Cardiac septum (tissue), 1 donor: ENCODE measurements at regions not wholly inside any gene's neighbourhood (a gene's known extent, or its start where the extent isn't known, plus 50 kb on each side); places are given as distances from the start of the nearest gene placed in this dataset.

ENCODE experiments used
- DNase-seq: peaks from one replicate; pipeline ENCODE4 v3.0.0-alpha.2; 2020; ENCODE audit warnings: low spot score
- intact Hi-C: fragments of 100-400 bp; cut with DNase I; formaldehyde crosslinking; loops from one replicate; pipeline ENCODE4 v1.14.0; 2022
- donor health status: DM: no; HTN: no; CAD: no.

- no peak for DNase-seq
These were observed 180.7 kb downstream of the GASK1B start for GRCh38 chr4:157992038-157992705.

DNA sequence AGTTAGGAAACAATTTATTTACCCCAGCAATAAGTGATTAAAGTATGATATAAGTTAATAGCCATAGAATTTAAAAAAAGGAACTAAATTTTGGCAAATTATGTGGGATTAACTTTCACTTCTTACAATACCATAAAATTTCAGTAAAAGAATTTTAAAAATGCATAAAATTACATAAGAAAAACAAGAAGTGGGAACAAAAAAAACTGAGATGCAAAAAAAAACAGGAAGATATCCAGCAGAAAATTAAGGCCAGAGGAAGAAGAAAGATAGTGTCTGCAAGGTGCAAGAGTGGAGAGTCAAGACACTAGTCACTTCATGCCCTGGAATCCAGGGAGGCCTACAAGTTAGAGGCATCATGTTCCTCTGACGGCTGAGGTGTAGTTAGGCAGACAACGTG, 184.2 kb downstream of the GASK1B start:
- intact Hi-C loops, result no loop called here
- no peak for DNase-seq

More at GRCh38 chr4:157992038-157992705, 180.7 kb downstream of the GASK1B start:
- intact Hi-C loops, result loop anchor here (1.0 to 10.0 kb wide), 3 partner anchors 179 to 643 kb away; no protein-coding TSS in a partner anchor

- intact Hi-C loops, result no loop called here
- DNase-seq, result no peak
These were observed 188.4 kb downstream of the GASK1B start for GRCh38 chr4:157984285-157984911.

DNA sequence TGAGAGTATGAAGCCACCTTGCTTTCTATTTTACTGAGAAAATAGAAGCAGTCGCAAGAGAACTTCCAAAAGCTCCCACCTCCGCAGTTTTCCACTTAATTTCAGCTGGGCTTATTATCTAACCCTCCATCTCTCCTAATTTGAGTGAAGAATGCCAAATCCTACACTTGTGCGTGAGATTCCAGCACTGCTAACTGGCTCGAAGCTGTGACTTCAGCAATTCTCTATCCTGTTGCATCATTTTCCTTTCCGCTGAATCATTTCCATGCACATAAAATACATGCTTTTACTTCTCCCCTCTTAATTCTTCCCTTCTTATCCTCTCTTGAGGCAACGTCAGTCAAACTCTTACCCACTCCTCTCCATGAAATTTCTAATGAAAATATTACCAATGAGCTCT, 189.5 kb downstream of the GASK1B start:
- intact Hi-C loops, result no loop called here
- no peak for DNase-seq

DNA sequence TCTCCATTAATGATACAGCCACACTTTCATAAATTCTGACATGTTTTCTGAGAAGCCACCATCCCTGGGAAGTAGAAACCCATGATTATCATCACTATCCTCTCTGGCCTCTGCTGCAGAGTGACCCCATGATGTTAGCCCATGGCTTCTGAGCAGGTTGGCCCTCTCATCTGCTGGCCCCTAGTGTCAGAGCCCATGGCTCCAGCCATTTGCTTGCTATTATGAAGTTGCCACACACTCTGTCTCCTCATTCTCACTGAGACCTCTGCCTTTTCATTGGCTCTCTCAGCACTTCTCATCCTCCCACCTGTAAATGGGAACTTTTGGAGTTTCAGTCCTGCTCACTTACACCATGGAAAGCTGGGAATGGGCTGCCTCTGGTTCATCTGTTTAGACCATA, 192.7 kb downstream of the GASK1B start:
- intact Hi-C loops, result no loop called here
- DNase-seq, result no peak

GRCh38 chr4:157978680-157979361, 194.0 kb downstream of the GASK1B start:
- no peak for DNase-seq
- intact Hi-C loops, result loop anchor here (5.0 kb wide), 2 partner anchors 762 to 1507 kb away; no protein-coding TSS in a partner anchor

DNA sequence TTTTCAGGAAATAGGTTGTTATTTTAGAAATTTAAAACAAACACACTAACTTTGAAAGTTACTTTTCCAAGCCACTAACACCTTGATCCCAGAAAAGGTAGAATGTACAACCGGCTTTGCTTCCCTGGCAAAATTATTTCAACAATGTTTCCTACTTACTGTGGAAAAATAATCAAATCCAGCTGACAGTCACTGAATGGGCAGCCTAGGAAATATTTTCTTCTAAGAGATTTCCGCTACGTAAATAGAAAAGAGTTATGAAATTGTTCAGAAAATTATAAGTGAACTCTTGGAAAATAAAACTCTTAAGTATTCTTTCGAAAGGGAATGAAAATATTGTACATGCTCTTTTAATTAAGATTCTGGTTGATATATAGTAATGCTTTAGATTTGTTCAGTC, 195.7 kb downstream of the GASK1B start:
- intact Hi-C loops, result loop anchor here (5.0 kb wide), 2 partner anchors 760 to 1505 kb away; no protein-coding TSS in a partner anchor
- DNase-seq, result no peak

GRCh38 chr4:157973297-157973696, 199.5 kb downstream of the GASK1B start:
- no peak for DNase-seq
- intact Hi-C loops, result no loop called here

DNA sequence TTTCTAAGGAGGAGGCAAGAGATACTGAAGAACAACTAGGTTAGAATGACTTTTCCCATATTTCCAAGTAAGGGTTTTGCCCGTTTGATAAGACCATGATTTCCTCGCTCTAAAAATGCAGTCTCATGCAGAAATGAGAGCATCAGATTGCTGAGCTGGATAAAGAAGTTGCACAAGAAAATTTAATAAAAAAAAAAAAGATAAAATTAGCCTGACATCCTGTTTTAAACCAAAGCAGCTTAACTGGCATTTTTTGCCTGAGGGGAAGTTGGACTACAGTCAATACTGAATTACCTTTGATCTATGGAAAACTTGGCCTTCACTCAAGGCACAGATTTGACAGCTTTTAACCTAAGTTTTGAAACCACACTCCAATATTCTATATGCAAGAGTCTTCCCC, 208.4 kb downstream of the GASK1B start:
- no peak for DNase-seq
- intact Hi-C loops, result no loop called here

DNA sequence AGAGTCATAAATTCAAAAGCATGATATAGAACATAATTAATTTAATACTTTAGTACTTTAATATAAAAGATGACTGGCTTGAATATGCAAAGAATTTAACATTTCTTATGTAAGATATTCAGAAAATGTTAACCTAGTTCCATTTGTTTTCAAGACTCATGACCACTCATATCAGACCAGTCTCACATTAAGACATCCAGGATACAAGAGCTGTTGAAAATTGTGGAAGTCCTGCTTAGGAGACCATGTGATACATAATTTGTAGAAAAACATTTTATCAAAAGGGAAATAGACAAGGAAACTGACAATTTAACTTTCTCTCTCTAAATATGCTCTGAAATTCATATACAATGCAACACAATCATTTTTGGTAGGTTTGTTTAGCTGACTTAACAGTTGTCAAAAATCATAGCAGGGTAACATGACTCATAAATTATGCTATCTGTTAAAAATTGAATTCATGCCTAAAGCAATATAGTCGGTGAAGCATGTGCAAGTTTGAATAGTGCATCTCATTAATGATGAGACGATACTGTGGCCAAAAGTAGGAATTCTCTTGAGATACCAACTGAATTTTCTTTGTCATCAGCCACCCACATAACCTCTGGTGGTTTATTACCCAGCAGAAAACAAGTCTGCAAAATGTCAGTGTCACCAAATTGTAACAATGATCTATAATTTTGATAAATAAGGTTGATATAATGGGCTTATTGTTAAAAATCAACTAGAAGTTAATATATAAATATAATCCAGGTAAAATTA, 211.4 kb downstream of the GASK1B start:
- intact Hi-C loops, result no loop called here
- DNase-seq, result no peak

DNA sequence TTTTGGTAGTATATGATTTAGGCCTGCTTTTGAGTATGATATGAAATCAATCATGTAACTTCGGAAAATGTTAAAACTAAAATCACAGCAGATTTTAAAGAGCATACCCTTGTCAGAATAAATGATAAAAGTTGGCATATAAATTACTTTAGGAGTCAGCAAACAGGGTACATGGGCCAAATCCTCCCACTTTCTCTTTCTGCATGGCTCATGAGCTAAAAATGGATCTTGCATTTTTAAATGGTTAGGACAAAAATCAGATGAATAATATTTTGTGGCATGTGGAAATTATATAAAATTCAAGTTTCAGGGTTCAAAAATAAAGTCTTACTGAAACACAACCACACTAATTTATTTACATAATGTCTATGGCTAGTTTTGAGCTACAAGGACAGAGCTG, 214.9 kb downstream of the GASK1B start:
- DNase-seq, result no peak
- intact Hi-C loops, result no loop called here

DNA sequence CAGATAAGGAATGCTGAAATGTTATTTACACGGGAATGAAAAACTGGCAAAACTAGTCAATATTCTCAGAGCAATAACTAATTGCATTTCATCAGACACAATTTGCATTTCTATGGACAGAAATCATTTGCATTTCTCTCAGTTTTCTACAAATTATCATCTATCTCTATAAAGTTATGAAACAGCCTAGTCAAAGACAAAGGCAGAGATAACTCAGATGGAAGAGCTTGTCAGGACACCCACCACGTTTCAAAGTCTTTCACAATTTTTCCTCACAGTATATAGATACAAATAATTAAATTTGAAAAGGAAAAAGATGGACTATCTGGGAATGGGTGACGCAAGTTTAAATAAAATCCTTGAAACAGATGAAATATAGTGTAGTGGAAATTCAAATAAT, 230.8 kb downstream of the GASK1B start:
- DNase-seq, result no peak
- intact Hi-C loops, result no loop called here

- no peak for DNase-seq
- intact Hi-C loops, result no loop called here
These were observed 238.7 kb downstream of the GASK1B start for GRCh38 chr4:157934151-157934550.

DNA sequence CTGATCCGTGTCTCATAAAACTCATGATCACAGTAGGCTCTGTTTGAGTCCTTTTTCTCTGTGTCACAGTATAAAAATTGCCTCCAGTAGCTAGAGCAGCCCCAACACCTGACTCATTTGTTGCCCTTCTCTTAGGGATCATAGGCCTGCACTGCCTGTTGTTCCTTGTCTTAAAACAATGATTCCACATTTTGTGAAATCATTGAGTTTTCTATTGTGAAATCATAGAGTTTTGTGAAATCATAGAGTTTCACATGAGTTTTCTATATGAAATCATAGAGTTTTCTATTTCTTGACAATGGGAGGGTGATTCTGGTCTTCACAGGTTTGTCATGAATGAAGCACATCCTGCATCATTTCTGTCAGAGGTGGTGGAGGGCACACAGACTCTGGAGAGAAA, 239.9 kb downstream of the GASK1B start:
- DNase-seq, result no peak
- intact Hi-C loops, result no loop called here

DNA sequence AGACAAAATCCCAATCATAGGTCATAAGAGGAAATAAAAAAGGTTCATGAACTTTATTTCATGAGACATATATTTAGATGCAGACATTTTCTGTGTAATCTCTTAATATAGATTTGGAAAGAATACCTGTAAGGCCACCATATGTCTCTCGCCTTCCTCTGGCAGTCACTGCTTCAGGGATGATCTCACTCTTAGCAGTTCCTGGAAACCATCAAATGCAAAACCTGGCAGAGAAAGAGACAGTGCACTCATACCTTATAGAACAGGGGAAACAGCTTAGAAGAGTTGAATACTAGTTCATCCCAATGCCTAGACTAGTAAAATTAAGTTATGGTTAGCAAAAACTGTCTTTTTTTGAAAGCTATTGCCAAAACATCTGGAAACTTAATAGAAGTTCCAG, 243.3 kb downstream of the GASK1B start:
- no peak for DNase-seq
- intact Hi-C loops, result no loop called here

DNA sequence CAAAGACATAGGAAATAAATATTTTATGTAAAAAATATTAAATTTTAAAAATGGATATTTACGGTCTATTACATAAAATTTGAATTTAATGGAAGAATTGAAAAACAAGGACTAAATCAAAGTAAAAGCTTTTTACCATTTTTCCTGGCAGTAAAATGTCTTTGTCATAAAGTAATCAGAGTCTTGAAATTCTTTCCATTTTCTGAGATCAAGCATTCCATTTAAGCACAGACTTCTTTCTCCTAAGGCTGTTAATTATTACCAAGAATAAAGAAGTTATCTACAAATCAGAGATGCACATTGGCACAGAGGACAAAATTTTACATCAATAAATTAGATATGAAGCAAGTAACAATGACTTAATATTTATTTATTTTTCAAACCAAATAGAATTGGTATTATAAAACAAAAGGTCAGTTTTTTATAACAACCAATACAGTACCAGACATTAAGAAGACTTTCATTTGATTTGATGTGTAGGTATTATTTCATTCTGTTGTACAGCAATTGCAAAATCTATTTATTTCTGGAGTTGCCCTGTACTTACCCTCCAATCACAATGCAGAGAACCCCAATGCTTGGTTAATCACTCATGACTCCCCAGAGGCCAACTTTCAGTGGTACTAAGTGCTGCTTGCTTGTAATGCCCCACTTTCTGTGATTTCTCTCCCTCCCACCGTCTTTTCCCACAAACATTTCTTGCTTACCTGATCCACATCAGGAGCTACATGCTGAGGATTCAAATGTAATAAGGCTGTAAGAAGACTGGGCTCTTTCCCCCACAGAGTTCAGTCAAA, 254.6 kb downstream of the GASK1B start:
- intact Hi-C loops, result no loop called here
- no peak for DNase-seq

- intact Hi-C loops, result no loop called here
- DNase-seq, result no peak
These were observed 260.6 kb downstream of the GASK1B start for GRCh38 chr4:157912212-157912611.

DNA sequence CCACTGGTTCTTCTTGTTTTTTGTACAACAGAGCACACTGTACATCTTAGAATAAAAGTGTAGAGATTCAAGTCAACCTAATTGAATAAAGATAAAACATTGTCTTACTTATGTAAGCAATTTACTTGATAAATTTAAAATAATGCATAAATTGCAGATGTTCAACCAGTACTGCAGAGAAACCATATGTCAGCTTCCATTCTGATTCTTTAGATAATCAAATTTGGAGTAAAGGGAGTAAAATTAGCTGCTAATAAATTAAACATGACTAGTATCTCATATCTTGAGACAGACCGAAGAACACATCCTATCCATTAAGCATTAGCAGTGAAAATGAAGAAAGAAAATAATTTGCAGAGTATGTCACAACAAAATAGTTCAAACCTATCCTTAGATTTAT, 261.2 kb downstream of the GASK1B start:
- DNase-seq, result no peak
- intact Hi-C loops, result no loop called here

DNA sequence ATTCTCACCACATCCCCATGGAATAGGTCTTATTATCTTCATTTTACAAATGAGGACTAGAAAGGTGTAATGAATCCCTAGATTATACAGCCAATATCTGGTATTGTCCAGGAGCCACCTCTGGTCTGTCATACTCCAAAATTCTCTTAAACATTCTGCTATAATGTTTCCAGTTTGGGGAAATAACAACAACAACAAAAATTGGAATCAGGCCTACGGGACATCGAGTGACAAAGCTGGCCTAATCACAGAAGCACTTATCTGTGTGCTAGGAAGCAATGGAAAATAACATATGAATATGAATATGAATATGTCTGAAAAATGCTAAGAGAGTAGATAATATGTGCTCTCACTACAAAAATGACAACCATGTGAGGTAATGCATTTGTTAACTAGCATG, 264.1 kb downstream of the GASK1B start:
- intact Hi-C loops, result no loop called here
- DNase-seq, result no peak
